NCI-H2196 treated with DMSO at 0.1 percent for 48 hours (cell line): ENCODE measurements at regions not wholly inside any gene's neighbourhood (a gene's known extent, or its start where the extent isn't known, plus 50 kb on each side); places are given as distances from the start of the nearest gene placed in this dataset.
"Not testable (repeated sequence)": the region's sequence is repeated elsewhere in the genome, so short reads cannot be mapped to it uniquely, and the experiment has no call there.

Source experiments
- DNase-seq: peaks from one replicate; lab custom pipeline; 2025; ENCODE audit not compliant: unreplicated experiment; lab: John Stamatoyannopoulos, UW

GRCh38 chr4:31171362-31171761, 451.2 kb downstream of the PCDH7 start:
- DNase-seq = no peak

DNA sequence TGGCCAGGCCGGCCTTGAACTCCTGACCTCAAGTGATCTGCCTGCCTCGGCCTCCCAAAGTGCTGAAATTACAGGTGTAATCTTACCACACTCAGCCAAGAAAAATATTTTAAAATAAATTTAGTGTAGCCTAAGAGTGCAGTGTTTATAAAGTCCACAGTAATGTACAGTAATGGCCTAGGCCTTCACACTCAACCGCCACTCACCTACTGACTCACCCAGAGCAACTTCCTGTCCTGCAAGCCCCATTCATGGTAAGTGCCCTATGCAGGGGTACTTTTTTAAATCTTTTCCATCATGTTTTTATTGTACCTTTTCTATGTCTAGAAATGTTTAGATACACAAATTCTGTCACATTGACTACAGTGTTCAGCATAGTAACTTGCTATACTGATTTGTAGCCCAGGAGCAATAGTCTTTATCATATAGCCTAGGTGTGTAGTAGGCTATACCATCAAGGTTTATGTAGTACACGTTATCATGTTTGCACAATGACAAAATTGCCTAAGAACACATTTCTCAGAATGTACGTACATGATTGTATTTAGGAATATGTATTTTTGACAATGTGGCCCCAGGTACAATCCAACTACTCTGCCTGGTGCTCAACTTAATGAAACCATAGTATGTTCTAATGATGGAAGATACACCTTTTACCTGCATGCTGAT, 455.2 kb downstream of the PCDH7 start:
- no peak for DNase-seq

DNA sequence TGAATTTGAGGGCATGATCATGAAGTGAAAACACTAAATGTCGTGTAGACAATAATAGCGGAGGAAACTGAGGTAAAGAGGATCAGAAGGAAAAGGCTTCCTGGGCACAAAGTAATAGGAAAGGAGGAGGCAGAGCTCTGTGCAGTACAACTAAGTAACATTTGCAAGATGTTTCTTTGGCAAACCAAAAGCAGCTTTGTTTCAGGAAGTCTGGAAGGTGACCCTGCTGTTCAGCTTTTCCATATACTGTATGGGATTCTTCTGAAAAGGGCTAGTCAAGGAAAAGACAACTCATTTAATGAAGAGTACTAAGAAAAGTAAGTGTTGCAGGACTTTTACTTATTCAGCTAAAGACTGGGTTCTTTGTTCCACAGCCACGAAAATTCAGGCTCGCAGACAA, 463.1 kb downstream of the PCDH7 start:
- no peak for DNase-seq

DNA sequence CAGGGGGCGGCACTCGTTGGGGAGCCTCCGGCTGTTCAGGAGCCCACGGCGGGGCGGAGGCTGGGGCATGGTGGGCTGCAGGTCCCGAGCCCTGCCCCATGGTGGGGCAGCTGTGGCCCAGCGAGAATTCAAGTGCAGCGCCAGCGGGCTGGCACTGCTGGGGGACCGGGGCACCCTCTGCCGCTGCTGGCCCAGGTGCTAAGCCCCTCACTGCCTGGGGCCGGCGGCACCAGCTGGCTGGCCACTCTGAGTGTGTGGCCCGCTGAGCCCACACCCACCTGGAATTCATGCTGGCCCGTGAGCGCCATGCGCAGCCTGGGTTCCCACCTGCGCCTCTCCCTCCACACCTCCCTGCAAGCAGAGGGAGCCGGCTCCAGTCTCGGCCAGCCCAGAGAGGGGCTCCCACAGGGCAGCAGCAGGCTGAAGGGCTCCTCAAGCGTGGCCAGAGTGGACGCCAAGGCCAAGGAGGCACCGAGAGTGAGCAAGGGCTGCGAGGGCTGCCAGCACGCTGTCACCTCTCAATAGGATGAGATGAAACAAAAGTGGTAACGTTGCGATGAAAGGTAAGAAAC, 464.9 kb downstream of the PCDH7 start:
- DNase-seq = no peak

- no peak for DNase-seq
Observed at GRCh38 chr4:31187979-31188378, 467.8 kb downstream of the PCDH7 start.

- DNase-seq = no peak
Observed at GRCh38 chr4:31189938-31190337, 469.8 kb downstream of the PCDH7 start.

GRCh38 chr4:31190671-31191070, 470.5 kb downstream of the PCDH7 start:
- DNase-seq = no peak

DNA sequence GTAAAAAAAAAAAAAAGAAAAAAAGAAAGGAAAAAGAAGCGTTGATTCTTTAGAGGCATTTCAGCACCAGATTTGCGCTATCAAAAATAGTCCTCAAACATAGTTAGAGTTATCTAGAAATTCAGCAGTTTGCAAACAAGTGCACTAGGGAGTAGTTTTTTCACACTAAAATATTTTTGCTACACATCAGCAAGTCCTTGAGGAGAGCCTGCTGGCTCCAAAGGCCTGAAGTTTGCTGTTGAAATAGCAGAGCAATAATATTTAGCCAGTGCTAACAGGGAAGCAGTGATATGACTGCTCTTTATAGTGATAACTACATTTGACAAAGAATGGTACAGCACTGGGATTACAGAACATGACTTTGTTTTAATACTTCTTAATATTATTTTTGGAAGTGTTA, 472.2 kb downstream of the PCDH7 start:
- no peak for DNase-seq

- DNase-seq = peak; percentile 44
Observed at GRCh38 chr4:31193521-31193920, 473.4 kb downstream of the PCDH7 start.

DNA sequence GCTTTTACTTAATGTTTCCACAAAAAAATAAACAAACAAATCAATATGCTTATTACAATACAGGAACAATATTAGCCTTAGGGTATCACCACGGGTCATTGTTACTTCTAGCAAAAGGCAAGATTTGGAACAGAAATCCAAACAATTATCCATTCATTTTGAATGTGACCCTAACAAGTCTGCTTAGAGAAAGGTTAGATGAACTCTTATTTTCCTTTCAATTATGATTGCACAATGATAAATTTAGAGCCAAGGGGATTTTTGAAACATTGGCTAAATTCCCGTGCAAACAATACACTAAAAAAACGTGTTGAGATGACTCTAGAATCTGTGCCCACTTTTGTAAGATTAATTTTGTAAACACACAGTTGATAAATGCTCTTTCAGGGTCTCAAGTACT, 474.7 kb downstream of the PCDH7 start:
- no peak for DNase-seq

GRCh38 chr4:31199644-31200043, 479.5 kb downstream of the PCDH7 start:
- no peak for DNase-seq

- not testable (repeated sequence) for DNase-seq
Observed at GRCh38 chr4:31202054-31202453, 481.9 kb downstream of the PCDH7 start.

GRCh38 chr4:31204874-31205273, 484.7 kb downstream of the PCDH7 start:
- DNase-seq = no peak

GRCh38 chr4:31220921-31221320, 500.8 kb downstream of the PCDH7 start:
- no peak for DNase-seq

- no peak for DNase-seq
Observed at GRCh38 chr4:31228068-31228467, 507.9 kb downstream of the PCDH7 start.

- no peak for DNase-seq
Observed at GRCh38 chr4:31230594-31230993, 510.4 kb downstream of the PCDH7 start.

GRCh38 chr4:31234494-31234893, 514.3 kb downstream of the PCDH7 start:
- DNase-seq = no peak

DNA sequence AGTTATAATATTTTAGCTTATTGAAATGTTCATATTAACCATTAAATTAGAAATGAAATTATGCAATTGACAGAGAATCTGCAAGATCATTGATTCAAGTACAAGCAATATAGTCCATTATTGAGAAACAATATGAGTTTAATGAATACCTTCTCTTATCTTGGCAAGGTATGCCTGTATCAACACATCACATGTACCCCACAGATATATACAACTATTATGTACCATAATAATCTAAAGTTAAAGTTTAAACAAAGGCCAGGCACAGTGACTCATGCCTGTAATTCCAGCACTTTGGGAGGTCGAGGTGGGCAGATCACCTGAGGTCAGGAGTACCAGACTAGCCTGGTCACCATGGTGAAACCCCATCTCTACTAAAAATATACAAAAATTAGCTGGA, 514.7 kb downstream of the PCDH7 start:
- no peak for DNase-seq

DNA sequence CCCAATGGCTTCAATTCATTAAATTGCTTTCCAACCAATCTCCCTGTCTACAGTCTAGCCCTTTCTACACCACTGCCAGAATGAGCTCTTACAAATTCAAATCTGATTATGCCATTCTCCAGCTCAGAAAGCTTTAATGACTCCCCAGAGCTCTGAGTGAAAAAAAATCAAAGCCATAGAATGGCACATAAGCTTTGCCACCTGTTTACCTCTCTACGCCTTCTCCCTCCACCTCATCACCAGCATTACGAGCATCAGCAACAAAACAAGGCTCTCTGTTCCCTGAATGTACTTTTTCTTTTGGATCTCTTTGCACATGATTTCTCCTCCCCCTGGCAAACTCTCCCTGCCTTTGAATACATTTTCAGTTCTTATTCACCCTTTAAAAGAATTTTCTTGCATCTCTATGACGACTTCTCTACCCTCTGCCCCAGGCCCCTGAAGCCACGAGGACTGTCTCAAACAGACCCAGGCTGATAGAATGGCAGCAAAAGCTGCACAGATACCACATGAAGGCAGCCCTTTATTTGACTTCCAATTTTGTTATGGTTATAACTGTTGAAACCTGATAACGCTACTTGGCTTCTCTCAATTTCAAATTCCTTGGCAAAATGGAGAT, 516.0 kb downstream of the PCDH7 start:
- no peak for DNase-seq

GRCh38 chr4:31236639-31237173, 516.5 kb downstream of the PCDH7 start:
- DNase-seq = no peak

- no peak for DNase-seq
Observed at GRCh38 chr4:31237233-31237632, 517.1 kb downstream of the PCDH7 start.

DNA sequence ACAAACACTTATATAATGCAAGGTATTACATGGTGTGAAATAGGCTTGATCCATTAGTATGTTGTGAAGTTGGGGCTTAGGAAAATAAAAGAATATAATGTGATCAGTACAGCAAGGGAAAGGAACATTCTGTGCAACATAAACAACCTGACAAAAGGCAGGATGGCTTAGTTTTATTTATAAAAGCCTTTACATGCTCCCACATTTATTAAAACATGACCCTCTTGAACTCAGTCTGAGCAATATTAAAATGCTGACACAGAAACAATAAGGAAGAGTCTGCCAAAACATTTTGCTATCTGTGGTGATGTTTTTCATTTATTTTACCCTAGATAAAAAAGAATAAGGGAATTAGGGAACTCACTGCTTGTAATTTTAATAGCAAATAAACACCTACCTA, 519.7 kb downstream of the PCDH7 start:
- DNase-seq = no peak
